ENCODE measurements at regions not wholly inside any gene's neighbourhood (a gene's known extent, or its start where the extent isn't known, plus 50 kb on each side); places are given as distances from the start of the nearest gene placed in this dataset.

DNA sequence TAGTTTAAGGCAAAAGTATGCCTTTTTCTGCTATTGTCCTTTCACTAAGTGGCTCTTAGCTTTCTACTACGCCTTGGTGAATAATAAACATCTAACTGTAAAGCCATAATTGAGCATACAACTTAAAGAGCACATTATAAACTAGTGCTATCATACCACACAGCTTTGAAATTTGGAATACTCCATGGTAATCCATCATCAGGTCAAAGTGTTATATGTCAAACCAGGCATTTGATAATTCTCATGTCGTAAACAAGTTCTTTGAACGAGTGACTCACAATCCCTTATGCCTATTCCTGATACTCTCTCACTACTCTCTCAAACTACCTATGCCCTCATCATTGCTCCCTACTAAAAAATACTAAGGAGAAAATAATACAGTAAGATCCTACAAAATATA is 60.3 kb upstream of the FMN2 start:
- no peak overlapping the region for H2AFZ ChIP-seq
- ChIA-PET CTCF (no interaction called here), POLR2A (ENCODE audit: unreplicated experiment) (no interaction called here)
- no peaks in the 10 kb centered on the region for H3K79me2 ChIP-seq (ENCODE audit: low read depth)
- no peak for TF ChIP-seq EZH2 (IDR thresholded peaks at IDR 0.05; ENCODE audit: low read depth)
- TF ChIP-seq, protein P1, sequence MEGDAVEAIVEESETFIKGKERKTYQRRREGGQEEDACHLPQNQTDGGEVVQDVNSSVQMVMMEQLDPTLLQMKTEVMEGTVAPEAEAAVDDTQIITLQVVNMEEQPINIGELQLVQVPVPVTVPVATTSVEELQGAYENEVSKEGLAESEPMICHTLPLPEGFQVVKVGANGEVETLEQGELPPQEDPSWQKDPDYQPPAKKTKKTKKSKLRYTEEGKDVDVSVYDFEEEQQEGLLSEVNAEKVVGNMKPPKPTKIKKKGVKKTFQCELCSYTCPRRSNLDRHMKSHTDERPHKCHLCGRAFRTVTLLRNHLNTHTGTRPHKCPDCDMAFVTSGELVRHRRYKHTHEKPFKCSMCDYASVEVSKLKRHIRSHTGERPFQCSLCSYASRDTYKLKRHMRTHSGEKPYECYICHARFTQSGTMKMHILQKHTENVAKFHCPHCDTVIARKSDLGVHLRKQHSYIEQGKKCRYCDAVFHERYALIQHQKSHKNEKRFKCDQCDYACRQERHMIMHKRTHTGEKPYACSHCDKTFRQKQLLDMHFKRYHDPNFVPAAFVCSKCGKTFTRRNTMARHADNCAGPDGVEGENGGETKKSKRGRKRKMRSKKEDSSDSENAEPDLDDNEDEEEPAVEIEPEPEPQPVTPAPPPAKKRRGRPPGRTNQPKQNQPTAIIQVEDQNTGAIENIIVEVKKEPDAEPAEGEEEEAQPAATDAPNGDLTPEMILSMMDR (conservative IDR thresholded peaks at IDR 0.05) = no peak
- H3F3A ChIP-seq (ENCODE audit: insufficient read depth, low read depth) = no peaks in the 10 kb centered on the region
- no TSS peak for BruUV-seq (replicated peaks)
- no peak for DNase-seq
- no peaks in the 10 kb centered on the region for H3K4me1 ChIP-seq (replicated peaks; ENCODE audit: insufficient read depth)
- no peaks in the 10 kb centered on the region for H3K36me3 ChIP-seq (ENCODE audit: low read depth)
- intact Hi-C loops (cut with micrococcal nuclease; ENCODE audit: unreplicated experiment) = no loop called here
- no peak overlapping the region for H3K4me3 ChIP-seq
- H3K27me3 ChIP-seq (ENCODE audit: insufficient read depth, low read depth) = 0 out of 2 replicates have a peak, but pooled peaks cover 11% of the 10 kb centered on the region
- H3K27ac ChIP-seq = no peak overlapping the region
- no peak overlapping the region for H3K4me2 ChIP-seq
- H4K20me1 ChIP-seq (ENCODE audit: insufficient read depth) = no peaks in the 10 kb centered on the region
- H3K9me2 ChIP-seq (ENCODE audit: insufficient read depth) = no peaks in the 10 kb centered on the region
- no peaks in the 10 kb centered on the region for H3K9me3 ChIP-seq (ENCODE audit: insufficient read depth, low read depth)

DNA sequence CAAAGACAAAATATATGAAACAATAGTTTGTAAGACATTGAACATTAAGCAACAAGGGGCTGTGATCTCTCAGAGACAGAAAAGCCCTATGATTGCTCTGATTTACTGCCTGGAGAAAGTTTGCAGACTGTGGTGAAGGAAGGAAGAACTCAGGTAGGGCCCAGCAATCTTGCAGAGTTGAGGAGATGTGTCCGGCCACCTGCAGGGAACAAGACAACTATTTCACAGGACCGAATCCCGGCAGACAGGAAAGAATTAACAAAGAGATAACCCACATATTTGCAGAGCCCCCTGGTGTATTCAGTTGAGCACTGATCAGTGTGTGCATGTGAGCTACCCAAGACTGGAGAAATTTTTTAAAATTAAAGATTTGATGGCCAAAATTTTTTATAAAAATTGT is 58.3 kb upstream of the FMN2 start:
- Histone ChIP-seq H4K20me1 (ENCODE audit: insufficient read depth) (no peaks in the 10 kb centered on the region), H3K4me3 (no peak overlapping the region), H3K79me2 (ENCODE audit: low read depth) (no peaks in the 10 kb centered on the region), H3K4me2 (no peak overlapping the region), H2AFZ (no peak overlapping the region), H3K9me3 (ENCODE audit: insufficient read depth, low read depth) (no peaks in the 10 kb centered on the region), H3K4me1 (replicated peaks; ENCODE audit: insufficient read depth) (no peaks in the 10 kb centered on the region), H3F3A (ENCODE audit: insufficient read depth, low read depth) (no peaks in the 10 kb centered on the region), H3K9me2 (ENCODE audit: insufficient read depth) (no peaks in the 10 kb centered on the region), H3K27ac (no peak overlapping the region), H3K36me3 (ENCODE audit: low read depth) (no peaks in the 10 kb centered on the region), H3K27me3 (ENCODE audit: insufficient read depth, low read depth) (0 out of 2 replicates have a peak, but pooled peaks cover 11% of the 10 kb centered on the region)
- DNase-seq = no peak
- intact Hi-C loops (cut with micrococcal nuclease; ENCODE audit: unreplicated experiment) = no loop called here
- no peak for TF ChIP-seq EZH2 (IDR thresholded peaks at IDR 0.05; ENCODE audit: low read depth)
- POLR2A ChIA-PET (ENCODE audit: unreplicated experiment) = no interaction called here
- CTCF ChIA-PET = no interaction called here
- no TSS peak for BruUV-seq (replicated peaks)

- Histone ChIP-seq H3K9me3 (ENCODE audit: insufficient read depth, low read depth) (no peaks in the 10 kb centered on the region), H3K27ac (no peak overlapping the region), H3K9me2 (ENCODE audit: insufficient read depth) (no peaks in the 10 kb centered on the region), H3K4me1 (replicated peaks; ENCODE audit: insufficient read depth) (no peaks in the 10 kb centered on the region), H2AFZ (no peak overlapping the region), H3K4me2 (no peak overlapping the region), H3K4me3 (no peak overlapping the region), H4K20me1 (ENCODE audit: insufficient read depth) (no peaks in the 10 kb centered on the region; the same call in 1 of the 2 replicates), H3K36me3 (ENCODE audit: low read depth) (no peaks in the 10 kb centered on the region), H3F3A (ENCODE audit: insufficient read depth, low read depth) (no peaks in the 10 kb centered on the region), H3K27me3 (ENCODE audit: insufficient read depth, low read depth) (no peaks in the 10 kb centered on the region), H3K79me2 (ENCODE audit: low read depth) (no peaks in the 10 kb centered on the region)
- TF ChIP-seq, protein P1 (conservative IDR thresholded peaks at IDR 0.05) = no peak
- TF ChIP-seq EZH2 (IDR thresholded peaks at IDR 0.05; ENCODE audit: low read depth) = no peak
- CTCF ChIA-PET = no interaction called here
- intact Hi-C loops (cut with micrococcal nuclease; ENCODE audit: unreplicated experiment) = no loop called here
- BruUV-seq (replicated peaks) = no TSS peak
- POLR2A ChIA-PET (ENCODE audit: unreplicated experiment) = no interaction called here
- no peak for DNase-seq
These were observed 55.2 kb upstream of the FMN2 start for GRCh38 chr1:240036526-240036925.

Data from PC-9 (cell line).